Prostate gland (tissue), 2 donors: ENCODE measurements at regions not wholly inside any gene's neighbourhood (a gene's known extent, or its start where the extent isn't known, plus 50 kb on each side); places are given as distances from the start of the nearest gene placed in this dataset.

Experiments used
- CTCF ChIP-seq, 4 experiments: fragments of 200-600 bp in 2 of 4; fragments of 450-650 bp in 2 of 4; sonication (generic) in 2 of 4; IDR thresholded peaks; 1 replicate in 3 of 4; 2 replicates in 1 of 4; pipeline ENCODE4 v1.5.1; 2016 to 2019; ENCODE audit warnings: antibody characterized with exemption in 4 of 4, mild to moderate bottlenecking in 2 of 4, moderate library complexity in 2 of 4
- POLR2A ChIP-seq: fragments of 450-650 bp; IDR thresholded peaks from one replicate; pipeline ENCODE4 v1.6.1; 2016; ENCODE audit warnings: antibody characterized with exemption, mild to moderate bottlenecking
- POLR2AphosphoS5 ChIP-seq: sonication (generic); formaldehyde crosslinking; IDR thresholded peaks from one replicate; pipeline ENCODE4 v1.6.1; 2017; ENCODE audit warnings: antibody characterized with exemption

DNA sequence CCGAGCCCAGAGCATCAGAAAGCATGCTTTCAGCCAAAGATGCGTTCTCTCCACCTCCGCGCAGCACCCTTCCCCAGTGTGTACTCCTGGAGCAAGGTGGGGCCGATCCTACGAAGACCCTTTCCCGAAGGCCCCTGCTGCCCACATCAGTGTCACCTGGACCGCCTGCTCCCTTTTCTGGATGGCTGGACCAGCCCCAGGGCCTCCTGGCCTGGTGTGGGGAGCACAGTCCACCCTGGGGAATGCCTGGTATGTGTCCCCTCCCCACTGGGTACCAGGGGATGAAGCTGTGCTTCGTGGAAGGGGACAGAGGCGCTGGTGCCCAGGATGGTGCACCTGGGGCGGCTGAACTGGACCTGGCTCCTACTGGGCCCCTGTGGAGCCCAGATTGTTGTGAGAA is 173.8 kb downstream of the SEC14L1 start:
- TF ChIP-seq POLR2A (no peak), CTCF (IDR thresholded peaks at IDR 0.05) (no peak), POLR2AphosphoS5 (no peak)
